NCI-H524 (cell line): ENCODE measurements at regions not wholly inside any gene's neighbourhood (a gene's known extent, or its start where the extent isn't known, plus 50 kb on each side); places are given as distances from the start of the nearest gene placed in this dataset.

Experiments
- DNase-seq, 2 experiments: peaks; one replicate each; lab custom pipeline; 2025; lab: John Stamatoyannopoulos, UW

- DNase-seq = no peak
Observed at GRCh38 chr9:73565026-73565425, 413.4 kb downstream of the ANXA1 start.

GRCh38 chr9:73565833-73566465, 414.3 kb downstream of the ANXA1 start:
- peak in 1 of 2 experiments; percentile 5 for DNase-seq

GRCh38 chr9:73566627-73567026, 415.0 kb downstream of the ANXA1 start:
- no peak for DNase-seq

DNA sequence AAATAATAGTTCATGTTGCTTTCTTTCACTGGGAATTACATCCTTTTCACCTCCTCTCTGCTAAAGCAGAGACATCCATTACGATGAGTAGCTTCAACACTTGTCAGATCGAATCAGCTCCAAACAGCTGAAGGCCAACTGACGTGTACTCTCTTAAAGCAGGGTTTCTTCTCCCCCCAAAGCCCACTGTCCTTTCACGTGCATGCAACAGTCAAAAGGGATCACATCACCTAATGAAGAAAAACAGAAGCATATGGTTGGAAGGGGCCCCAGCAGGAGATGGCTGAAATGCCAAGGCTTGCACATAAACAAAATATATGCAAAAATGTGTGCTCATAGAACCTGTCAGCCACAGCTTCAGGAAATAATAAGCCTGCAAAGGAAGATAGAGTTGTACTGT, 421.6 kb downstream of the ANXA1 start:
- DNase-seq = peak; percentile 3 to 46

DNA sequence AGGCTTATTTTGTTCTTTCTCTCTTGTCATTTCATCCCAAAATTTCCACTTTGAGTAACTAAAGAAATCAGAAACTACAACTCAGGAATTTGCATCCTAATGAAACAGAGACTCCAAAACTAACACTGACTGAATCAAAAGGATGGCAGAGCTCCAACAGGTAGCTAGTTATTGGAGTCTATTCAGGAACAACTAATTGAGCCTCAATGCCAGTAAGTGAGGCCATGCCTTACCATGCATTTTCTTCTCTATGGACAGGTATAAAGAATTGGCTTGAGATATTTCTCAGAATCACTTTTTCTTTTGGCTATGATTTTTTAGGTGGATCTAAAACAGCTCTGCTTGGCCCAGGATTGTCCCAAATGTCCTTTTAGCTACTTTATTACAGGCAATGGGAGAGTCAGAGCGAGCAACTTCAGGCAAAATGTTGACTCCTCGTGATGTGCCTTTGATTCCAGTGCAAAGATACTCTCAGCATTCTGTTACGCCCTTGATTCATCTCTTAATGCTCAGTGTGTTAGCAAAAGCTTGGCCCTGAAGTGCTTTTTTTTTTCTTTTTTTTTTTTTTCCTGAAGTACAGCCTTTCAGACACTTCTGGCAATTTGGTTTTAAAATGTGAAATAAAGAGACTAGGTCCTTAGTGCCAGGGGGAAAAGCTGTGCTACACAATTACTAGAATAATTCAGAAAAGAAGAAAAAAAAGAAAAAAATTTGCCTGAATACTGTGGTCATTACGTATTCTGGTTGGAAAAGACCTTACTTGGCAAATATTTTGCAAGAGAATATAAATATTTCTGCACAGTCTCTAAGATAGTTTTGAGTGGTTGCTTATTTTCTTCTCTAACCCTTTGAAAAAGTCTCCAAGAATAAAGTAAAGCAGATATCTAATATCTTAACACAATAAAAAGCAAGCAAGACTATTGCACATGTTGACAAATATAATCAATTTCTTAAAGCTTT, 423.7 kb downstream of the ANXA1 start:
- no peak for DNase-seq

GRCh38 chr9:73577848-73578247, 426.2 kb downstream of the ANXA1 start:
- DNase-seq = peak; percentile 10 to 32

DNA sequence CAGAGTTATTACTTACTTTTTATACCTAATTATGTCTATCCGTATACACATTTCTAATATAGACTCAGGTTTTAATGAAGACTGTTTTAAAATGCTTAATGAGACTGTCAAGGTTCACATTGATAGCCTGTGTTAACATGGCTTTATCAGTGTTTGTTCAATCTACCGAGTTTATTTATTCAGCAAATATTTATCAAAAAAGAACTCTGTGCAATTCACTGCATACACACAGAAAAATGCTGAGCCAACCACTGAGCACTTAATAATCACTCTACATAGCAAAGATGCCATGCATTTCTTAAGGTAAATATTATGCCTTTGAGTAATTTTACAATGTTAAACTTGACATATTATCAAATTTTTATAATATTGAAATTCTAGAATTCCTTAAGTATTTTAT, 428.2 kb downstream of the ANXA1 start:
- DNase-seq = no peak

DNA sequence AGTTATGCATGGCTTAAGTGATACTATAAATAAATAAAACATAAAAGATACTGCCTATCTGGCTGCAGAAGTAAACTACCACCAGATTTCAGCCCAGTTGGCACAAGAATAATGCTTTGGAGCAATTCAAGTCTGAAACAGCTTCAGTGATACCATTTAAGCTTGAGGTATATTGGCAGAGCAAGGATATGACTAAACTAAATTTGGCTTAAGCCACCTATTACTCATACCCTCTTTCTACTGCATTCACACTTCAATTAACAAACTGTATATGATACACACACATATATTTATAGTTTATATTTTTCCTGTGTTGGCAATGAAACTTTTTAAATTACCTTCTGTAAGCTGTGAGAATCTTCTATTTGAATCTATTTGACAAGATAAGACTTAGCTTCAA, 431.9 kb downstream of the ANXA1 start:
- no peak for DNase-seq

DNA sequence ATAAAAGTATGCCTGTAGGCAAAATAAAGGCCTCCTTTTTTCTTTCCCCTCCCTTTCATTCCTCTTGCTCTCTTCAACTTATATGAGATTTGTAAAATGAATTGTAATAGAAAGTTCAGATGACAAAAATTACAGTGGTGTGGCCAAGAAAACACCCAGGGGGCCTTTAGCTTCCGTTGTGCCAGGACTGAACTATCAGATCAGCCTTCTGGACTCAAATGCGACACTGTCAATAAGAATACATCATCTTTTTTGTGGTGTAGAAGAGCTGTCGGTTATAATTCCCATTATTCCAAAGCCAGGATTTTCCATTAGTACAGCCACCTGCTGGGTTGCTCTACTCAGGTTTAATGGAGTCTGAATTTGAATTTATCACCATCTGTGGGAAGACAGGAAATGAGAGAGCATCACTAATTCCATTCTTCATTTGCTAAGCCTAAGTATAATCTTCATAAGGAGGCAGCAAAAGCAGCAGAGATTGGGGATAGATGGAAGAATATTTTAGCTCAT, 443.4 kb downstream of the ANXA1 start:
- peak in 1 of 2 experiments; percentile 18 for DNase-seq

GRCh38 chr9:73596321-73596720, 444.7 kb downstream of the ANXA1 start:
- DNase-seq = no peak

GRCh38 chr9:73597039-73597438, 445.4 kb downstream of the ANXA1 start:
- no peak for DNase-seq

GRCh38 chr9:73597771-73598170, 446.1 kb downstream of the ANXA1 start:
- DNase-seq = no peak

DNA sequence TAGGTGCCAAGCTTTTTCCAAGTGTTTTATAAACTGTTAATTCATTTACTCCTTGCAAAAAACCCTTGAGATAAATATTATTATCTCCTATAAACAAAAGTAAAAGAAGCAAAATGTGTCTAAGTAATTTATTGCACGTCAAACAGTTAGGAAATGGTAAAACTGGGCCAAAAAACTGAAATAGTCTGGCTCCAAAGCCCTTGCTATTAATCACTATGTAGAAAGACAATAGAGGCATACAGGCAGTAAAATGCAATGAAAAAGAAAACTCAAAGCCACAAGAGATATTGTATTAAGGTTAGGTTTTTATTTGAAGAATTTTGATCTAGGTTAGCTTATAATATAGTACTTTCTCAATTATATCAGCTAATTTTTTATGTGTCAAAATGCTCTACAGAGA, 457.7 kb downstream of the ANXA1 start:
- DNase-seq = no peak

DNA sequence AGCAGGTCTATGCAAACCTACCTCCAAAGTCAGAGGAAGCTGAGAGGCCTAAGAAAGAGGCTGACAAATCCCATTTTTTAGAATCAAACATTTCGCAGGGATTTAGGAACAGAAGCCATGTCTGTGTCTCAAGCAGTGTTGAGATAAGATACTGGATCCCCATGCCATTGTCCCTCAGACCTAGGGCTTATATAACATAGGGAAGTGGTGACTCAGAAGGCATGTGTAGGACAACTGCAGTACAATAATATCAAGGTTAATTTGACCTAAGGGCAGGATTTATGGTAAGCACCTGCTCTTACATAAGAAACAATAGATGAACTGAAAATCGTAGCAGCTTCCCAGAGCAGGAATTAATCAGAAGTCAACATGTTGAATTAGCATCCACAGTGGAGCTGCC, 459.4 kb downstream of the ANXA1 start:
- DNase-seq = no peak

DNA sequence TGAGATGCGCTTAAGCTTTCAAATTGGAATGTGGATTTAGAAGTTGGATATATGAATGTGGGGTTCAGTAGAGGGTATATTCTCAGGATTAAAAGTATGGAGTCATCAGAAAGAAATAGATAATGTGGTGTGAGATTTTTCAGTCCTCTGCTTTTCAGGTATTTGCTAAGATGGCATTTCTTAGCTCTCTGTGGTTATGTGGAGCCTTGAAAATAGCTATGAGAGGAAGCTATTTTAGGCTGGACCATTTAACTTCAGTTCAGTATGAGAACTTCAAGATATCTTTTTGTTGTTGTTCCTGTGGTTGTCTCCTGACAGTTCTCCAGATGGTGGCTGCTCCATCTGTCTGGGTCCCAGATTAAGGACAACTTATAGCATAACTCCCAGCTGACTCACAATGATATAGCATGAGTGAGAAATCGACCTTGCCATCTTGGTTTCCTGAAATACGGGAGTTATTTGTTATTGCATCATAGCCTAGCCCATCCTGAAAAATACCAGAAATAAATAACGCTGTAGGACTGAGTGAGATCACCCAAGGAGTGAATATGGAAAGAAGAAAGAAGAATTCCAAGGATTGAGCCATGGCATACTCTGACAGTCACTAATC, 461.5 kb downstream of the ANXA1 start:
- peak in 1 of 2 experiments; percentile 0 for DNase-seq

- DNase-seq = no peak
Observed at GRCh38 chr9:73615557-73615956, 463.9 kb downstream of the ANXA1 start.

DNA sequence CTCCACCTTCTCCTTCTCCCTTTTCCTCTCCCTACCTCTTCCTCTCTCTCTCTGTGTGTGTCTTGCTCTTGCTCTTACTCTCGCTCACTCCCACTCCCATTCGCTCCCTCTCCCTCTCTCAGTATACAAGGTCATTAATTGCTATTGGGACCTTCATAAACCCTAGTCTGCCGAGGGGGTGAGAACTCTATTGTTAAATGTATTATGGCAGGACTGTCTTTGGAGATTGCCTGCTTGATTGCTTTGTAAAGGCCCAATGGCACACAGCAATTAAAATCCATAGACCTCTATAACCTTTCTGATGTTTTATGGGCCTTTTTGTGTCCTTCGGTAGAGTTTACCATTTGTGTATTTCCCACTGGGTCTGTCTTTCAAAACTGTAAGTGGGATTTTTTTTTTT, 465.9 kb downstream of the ANXA1 start:
- DNase-seq = no peak

DNA sequence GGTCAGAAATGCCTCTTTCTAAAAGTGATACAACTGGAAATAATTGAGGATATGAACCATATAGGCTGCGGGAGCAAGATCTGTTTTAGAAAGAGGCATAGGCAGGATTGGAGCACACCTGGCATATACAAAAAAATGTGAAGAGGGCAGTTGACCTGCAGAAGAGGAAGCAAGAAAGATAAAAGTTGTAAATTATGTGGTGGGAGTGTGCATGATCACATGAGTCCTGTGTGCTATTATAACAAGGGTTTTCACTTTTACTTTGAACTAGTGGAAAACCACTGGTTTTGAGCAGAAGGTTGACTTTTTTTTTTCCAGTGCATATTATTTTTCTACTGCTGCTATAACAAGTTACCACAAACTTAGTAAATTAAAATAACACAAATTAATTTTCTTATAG, 489.3 kb downstream of the ANXA1 start:
- no peak for DNase-seq

DNA sequence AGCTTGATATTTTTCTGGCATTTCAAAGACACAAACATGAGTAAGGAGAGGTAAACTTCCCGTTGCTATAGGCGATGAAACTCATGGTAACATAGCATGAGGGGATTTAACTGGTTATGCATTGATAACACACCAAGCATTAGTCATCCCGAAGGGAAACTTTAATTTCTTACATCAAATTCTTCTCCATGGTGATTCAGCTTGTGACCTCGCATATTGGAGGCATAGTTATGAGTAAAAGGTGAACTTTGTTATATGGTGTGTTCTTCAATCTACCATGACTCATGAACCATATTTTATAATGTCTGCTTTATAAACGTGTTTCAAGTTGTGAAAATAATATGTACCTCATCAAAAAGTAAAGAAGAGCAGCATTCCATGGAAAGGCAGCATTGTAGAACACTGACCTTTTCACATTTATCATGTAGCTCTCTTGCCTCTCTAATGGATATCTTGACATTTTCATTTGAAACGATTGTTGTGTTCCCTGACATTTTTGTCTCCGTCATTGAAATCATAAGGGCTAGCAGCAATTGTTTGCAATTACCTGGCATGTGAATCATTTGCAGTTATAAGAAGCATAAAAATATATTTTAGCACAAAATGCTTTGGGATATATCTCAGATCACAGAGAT, 491.8 kb downstream of the ANXA1 start:
- DNase-seq = no peak

DNA sequence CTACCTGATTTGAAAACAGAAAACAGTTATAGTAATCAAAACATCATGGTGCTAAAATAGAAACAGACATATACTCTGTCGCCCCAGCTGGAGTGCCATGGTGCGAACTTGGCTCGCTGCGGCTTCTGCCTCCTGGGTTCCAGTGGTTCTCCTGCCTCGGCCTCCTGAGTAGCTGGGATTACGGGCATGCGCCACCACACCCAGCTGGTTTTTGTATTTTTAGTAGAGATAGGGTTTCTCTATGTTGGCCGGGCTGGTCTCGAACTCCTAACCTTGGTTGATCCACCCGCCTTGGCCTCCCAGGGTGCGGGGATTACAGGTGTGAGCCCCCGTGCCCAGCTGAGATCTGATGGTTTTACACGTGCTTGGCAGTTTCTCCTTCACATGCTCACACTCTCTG, 495.9 kb downstream of the ANXA1 start:
- DNase-seq = no peak

- DNase-seq = no peak
Observed at GRCh38 chr9:73649552-73649951, 497.9 kb downstream of the ANXA1 start.

GRCh38 chr9:73655363-73655762, 503.7 kb downstream of the ANXA1 start:
- DNase-seq = no peak
